ENCODE measurements at regions not wholly inside any gene's neighbourhood (a gene's known extent, or its start where the extent isn't known, plus 50 kb on each side); places are given as distances from the start of the nearest gene placed in this dataset.
A peak's percentile ranks its signal among the peaks of the same experiment; 100 is the strongest.

DNA sequence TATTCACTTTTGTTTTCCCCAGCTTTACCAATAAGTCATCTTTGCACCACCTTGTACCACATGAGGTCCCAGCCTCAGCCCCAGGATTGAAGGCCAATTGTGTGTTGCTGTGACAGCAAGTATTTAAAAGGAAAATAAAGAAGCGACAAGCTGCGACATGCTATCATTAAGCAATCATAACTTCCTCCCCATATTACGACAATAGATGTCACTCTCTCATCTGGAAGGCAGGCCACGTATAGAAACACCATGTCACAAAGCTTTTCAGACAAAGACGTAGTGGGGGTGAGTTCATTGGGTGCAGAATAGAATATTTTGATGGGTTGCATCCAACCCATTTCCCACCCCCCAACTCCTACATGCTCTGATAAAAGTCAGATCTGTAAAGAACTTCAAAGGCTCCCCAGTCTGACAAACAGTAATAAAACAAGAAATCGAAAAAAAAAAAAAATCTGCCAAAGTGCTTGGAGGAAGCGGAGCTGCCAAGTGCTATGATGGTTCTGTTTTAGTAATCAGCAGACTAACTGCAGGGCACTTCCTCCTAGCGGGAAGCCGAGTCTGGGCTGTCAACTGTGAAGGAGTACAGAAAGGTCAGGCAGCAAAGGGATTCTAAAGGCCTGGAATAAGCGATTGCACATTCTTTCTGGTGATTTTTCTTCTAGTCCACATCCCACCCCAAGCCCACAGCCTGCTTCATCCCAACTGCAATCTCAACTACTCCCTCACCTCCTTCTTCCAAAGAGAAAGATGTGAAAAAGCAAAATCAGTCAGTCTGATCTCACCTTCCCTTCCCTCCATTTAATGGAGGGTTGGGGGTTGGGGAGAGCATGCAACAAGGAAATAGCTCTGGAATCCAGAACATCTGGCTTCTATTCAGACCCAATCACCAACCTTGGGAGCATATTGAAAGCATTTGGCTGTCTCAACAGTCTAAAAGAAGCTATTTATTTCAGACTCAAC lies 131.4 kb upstream of the UBASH3B start:
- no peak for DNase-seq

GRCh38 chr11:122521626-122522025 lies 133.9 kb upstream of the UBASH3B start:
- no peak for DNase-seq

DNA sequence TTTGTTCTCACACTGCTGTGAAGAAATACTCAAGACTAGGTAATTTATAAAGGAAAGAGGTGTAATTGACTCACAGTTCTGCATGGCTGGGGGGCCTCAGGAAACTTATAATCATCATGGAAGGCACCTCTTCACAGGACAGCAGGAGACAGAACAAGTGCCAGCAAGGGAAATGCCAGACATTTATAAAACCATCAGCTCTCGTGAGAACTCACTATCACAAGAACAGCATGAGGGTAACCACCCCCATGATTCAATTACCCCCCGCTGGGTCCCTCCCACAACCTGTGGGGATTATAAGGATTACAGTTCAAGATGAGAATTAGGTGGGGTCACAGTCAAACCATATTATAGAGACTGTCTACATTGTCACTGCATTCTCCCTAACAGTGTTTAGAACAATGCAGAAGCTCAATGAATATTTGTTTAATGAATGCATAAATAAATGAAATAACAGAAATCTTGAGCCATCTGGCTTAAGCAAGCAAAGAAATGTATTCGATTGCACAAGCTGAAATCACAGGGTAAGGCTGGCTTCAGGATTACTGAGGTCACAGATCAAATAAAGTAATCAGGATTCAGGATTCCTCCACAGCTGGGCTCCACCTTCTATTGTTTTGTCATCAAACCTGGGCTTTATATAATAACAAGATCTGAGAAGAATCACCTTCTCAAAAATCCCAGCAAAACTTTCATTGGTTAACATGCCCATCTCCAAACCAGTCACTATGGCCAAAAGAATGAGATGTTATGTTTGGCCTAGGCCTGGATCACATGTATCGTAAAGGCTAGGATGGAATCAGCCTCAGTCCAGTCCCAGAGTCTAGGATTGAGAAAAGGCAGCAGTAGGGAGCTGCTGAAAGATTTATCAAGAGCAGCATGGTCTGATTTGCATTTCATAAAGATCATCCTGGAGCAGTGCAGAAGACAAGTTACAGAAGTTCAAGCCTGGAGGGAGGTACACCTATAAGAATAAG lies 137.8 kb upstream of the UBASH3B start:
- DNase-seq: no peak

DNA sequence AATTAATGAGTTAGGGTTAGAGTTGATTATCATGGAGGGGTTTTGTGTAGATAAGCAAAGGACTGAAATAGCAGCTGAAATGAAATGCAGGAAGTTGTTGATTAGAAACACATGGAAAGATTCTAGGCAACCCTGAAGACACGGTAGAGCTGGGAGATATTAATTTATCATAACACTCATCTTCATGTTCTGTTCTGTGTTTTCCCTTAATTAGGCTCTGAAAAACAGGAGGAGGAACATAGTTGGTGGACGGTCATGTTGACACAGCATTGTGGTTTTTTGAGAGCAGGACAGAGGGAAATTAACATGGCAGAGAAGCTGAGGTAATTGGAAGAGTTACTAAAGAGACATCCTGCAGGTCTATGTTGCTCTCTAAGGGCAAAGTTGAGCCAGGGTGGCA lies 138.8 kb upstream of the UBASH3B start:
- DNase-seq: no peak

DNA sequence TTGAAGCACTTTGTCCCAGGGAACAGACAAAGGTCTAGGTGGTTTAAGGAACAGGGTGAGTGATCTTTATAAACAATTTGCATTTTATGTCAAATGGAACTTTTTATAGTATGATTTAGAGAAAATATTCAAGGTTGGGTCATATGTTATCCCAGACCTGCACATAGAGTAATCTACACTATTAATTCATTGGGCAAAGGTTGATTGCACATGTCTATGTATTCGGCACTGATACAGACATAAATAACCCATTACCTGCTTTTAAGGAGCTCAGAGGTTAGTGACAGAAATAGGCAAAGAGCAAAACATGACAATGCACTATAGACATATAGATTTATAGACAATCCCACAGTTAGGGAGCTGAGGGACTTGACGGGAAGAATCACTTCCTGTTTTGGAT lies 141.5 kb upstream of the UBASH3B start:
- DNase-seq: no peak

GRCh38 chr11:122513328-122513727 lies 142.2 kb upstream of the UBASH3B start:
- no peak for DNase-seq

DNA sequence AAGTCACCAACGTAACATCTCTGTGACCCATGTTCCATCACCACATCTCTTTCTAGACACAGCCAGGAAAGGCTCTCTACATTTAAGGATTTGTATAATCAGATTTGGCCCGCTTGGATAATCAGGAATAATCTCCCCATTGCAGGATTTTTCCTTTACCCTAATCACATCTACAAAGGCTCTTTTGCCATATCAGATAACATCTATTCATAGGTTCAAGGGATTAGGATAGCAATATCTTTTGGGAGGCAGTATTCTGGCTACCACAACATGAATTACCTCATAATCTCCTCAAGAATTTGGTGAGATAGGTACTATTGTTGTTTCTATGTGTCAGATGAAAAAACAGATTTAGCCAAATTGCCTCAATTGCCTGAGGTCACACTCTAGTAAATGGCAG lies 142.8 kb upstream of the UBASH3B start:
- no peak for DNase-seq

DNA sequence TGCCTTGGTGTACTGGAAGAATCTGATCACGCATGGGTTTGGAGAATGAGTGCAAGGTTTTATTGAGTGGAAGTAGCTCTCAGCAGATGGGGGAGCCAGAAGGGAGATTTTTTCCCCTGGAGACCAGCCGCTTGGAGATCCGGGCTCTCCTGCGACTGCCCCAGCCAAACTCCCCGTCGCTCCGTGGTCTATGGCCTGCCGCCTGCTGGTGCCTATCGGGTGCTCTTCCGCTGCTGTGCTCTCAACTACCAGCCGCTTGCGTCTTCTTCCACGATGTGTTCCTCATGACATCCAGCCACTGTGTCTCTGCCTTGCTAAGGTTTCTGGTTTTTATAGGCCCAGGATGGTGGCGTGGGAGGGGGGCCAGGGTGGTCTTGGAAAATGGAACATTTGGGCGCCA lies 145.6 kb upstream of the UBASH3B start:
- no peak for DNase-seq

GRCh38 chr11:122509091-122509490 lies 146.4 kb upstream of the UBASH3B start:
- no peak for DNase-seq

- DNase-seq: peak; percentile 31
Measured at GRCh38 chr11:122505304-122506006, 150.1 kb upstream of the UBASH3B start.

- DNase-seq: no peak
Measured at GRCh38 chr11:122494221-122494620, 161.3 kb upstream of the UBASH3B start.

DNA sequence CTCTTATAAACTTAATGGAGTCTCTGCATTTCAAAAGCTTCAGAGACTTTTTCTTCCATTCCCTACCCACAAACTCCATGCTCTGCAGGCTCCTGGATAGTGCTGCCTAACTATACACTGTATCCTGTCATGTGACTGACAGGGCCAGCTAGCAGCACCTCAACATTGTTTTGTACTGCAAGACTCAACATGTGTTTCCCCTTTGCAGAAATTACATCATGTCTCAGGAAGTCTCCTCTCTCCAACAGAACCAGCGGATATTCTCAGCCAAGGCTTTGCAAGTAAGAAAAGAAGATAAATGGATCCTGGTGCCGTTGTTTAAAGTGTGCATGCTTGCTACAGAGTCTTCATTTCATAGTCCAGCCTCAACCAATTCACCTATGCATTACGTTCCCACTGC lies 164.0 kb upstream of the UBASH3B start:
- no peak for DNase-seq

DNA sequence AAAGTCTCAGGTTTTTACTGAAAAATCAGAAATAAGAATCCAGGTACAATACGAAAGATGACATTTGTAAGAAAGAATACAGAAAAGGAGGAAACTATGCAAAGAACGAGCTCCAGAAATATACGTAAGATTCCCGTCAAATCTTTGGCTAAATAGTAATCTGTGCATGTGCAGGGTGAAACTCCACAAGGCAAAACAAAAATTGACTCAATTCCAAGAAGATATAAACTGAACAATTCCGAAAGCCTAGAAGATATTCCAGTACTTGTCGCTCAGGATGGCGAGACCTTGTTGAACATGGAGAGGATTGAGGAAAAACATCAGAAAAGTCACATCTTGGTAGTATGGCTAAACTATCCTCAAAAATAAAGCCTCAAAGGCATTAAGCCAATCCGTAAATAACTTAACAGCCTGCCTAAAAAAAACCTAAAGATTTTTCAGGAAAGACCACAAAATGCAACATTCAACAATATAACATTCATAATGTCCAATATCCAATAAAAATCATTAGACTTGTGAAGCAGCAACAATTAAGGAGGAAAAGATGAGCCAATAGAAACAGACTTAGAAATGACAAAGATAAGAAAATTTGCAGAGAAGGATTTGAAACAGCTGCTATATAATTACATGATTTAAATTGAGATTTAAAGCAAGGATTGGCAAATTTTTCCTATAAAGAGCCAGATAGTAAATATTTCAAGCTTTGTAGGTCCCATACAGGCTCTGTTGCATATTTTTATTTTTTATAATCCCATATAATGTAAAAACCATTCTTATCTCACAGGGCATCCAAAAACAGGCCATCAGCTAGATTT lies 166.4 kb upstream of the UBASH3B start:
- DNase-seq: no peak

- DNase-seq: no peak
Measured at GRCh38 chr11:122487669-122488068, 167.9 kb upstream of the UBASH3B start.

DNA sequence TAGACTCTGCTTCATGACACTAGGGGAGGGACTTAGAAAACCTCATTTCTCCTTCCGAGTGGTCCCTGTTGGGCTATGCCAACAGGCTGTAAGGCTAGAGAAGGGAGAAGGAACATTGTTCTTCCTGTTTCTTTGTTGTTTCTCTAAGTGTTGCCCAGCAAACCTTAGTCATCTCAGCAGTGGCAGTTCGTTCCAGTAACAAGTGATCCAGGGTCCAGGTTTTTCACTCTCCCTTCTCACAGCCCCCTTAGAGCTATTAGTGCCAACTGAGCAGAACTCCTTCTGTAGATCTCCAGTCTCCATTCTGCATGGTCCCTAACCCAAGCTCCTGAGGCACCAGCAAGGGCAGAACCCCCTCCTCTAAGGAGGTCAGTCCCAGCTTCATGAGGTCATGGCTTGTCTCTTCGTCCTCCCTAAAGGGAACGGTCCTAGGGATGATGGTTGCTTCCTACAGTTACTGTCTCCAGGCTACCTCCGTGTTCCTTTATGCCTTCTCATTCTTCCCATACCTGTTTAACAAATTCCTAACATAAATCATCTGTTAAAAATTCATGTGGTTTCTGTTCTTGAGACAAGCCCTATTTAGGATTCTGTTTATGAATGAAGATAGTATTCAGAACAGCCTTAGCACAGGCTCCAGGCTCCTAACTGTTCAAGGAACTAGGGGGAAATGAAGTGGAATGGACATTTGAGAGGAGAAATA lies 168.6 kb upstream of the UBASH3B start:
- no peak for DNase-seq

GRCh38 chr11:122478986-122479385 lies 176.5 kb upstream of the UBASH3B start:
- DNase-seq: no peak

DNA sequence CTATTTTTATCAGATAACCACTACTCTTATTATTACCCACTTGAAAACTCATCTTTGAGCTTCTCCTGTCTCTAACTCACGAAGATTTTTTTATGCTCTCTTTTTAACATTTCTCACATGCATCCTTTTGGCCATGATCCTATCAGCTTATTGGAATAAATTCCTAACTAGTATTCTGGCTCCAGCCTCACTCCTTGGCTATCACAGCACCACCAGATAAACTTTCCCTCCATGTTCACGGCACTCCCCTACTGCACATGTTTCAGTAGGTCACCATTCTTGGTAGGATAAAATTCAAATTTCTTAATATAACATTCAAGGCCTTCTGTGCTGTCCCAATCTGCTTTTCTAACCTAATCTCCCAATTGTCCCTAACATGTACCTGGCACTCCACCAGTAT lies 186.6 kb upstream of the UBASH3B start:
- DNase-seq: no peak

GRCh38 chr11:122463530-122463929 lies 192.0 kb upstream of the UBASH3B start:
- no peak for DNase-seq

DNA sequence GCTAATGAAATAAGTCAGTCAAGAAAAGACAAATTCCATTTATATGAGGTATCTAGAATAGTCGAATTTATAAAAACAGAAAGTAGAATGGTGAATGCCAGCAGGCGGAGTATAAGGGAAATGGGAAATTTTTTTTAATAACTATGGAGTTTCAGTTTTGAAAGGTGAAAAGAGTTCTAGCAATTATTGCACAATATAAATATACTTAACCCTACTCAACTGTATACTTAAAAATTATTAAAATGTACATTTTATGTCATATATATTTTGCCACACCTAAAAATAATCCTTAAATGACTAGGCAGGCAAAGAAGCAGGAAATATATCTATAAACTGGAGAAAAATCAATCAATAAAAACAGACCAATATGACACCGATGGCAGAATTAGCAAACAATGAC lies 196.5 kb upstream of the UBASH3B start:
- no peak for DNase-seq

DNA sequence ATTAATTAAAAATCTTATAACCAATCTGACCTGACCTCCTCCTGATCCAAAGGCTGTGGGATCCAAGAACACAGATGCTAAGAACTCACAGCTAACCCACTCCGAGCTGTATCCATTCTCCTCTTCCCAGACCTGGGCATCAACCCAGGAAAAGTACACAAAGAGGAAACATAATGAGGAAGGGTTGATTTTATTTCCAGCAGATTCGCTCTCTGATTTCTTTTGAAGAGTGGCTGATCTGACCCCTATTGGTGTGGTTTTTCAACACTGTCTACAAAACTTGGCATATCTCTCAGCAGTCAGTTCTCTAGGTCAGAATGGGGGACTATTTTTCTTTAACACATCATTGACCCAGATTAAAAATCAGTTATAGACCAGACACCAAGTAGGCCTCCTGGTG lies 201.9 kb upstream of the UBASH3B start:
- DNase-seq: no peak

GRCh38 chr11:122451911-122452310 lies 203.6 kb upstream of the UBASH3B start:
- DNase-seq: no peak

DNA sequence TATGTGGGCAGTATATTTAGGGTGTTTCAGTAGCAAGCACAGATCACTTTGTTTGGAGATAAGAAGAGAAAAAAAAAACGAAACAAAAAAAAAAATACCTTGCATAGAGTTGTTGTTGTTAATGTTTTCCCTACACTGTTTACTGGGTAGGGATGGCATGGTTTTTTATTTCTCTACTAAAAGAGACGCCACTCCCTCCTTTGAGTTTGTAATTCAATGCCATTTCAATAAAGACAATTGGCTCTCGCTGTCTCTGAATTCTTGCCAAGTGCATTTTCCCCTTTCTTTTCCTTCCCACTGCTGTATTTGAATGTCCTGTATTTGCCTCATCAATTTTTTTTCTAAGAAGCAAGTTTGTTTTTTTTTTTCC lies 213.9 kb upstream of the UBASH3B start:
- DNase-seq: no peak
